ENCODE measurements at regions not wholly inside any gene's neighbourhood (a gene's known extent, or its start where the extent isn't known, plus 50 kb on each side); places are given as distances from the start of the nearest gene placed in this dataset.
A peak's percentile ranks its signal among the peaks of the same experiment; 100 is the strongest.

DNA sequence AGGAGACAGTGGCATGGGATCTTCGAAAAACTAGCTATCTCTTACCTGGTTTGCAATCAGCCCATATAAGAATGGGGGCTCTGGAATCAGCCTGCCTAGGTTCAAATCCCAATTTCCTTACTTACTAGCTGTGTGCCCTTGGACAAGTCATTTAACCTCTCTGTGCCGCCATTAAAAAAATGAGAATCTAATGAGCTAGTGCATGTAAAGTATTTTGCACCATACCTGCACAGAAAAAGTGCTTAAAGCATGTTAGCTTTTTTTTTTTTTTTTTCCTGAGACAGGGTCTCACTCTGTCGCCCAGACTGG lies 181.8 kb downstream of the SHQ1 start:
- Histone ChIP-seq H3K27ac (ENCODE audit: low read depth, low read length) (no peak overlapping the region), H3K4me3 (ENCODE audit: low read length) (no peak overlapping the region), H3K36me3 (ENCODE audit: control insufficient read depth, insufficient read depth, low read length) (no peaks in the 10 kb centered on the region), H3K4me1 (ENCODE audit: control insufficient read depth, insufficient read depth, low read length) (no peaks in the 10 kb centered on the region), H3K27me3 (ENCODE audit: control insufficient read depth, insufficient read depth, low read length, poor library complexity, severe bottlenecking) (peaks cover 9% of the 10 kb centered on the region), H3K9ac (ENCODE audit: extremely low read depth, low read length, poor library complexity, severe bottlenecking) (no peak overlapping the region), H3K9me3 (ENCODE audit: control insufficient read depth, low read length) (no peaks in the 10 kb centered on the region)
- no peak for DNase-seq
- Mint-ChIP-seq H3K36me3 (ENCODE audit: low read depth) (no peaks in the 10 kb centered on the region), H3K4me3 (no peak overlapping the region), H3K27me3 (ENCODE audit: insufficient read depth) (peaks cover 5% of the 10 kb centered on the region), H3K4me1 (peaks cover 13% of the 10 kb centered on the region), H3K27ac (no peak overlapping the region), H3K9me3 (no peaks in the 10 kb centered on the region)
- TF ChIP-seq CTCF (conservative IDR thresholded peaks at IDR 0.05): peak; percentile 5
- WGBS, 2 experiments (ENCODE audit: insufficient coverage in 1 of 2, insufficient read length in 1 of 2): 80 to 88% methylated on average over 1 to 3 of the region's 3 CpGs

- no peaks in the 10 kb centered on the region for H3K36me3 ChIP-seq (ENCODE audit: control insufficient read depth, insufficient read depth, low read length)
- DNase-seq: peak; percentile 87
- WGBS, 2 experiments (ENCODE audit: insufficient coverage in 1 of 2, insufficient read length in 1 of 2): 68 to 76% methylated on average over 11 to 13 of the region's 13 CpGs
- H3K4me1 ChIP-seq (ENCODE audit: control insufficient read depth, insufficient read depth, low read length): no peaks in the 10 kb centered on the region
- Mint-ChIP-seq H3K27ac (no peak overlapping the region), H3K4me1 (peaks cover 14% of the 10 kb centered on the region), H3K36me3 (ENCODE audit: low read depth) (no peaks in the 10 kb centered on the region), H3K9me3 (no peaks in the 10 kb centered on the region), H3K27me3 (ENCODE audit: insufficient read depth) (peaks cover 4% of the 10 kb centered on the region), H3K4me3 (no peak overlapping the region)
- H3K9ac ChIP-seq (ENCODE audit: extremely low read depth, low read length, poor library complexity, severe bottlenecking): no peak overlapping the region
- no peak overlapping the region for H3K27ac ChIP-seq (ENCODE audit: low read depth, low read length)
- no peaks in the 10 kb centered on the region for H3K9me3 ChIP-seq (ENCODE audit: control insufficient read depth, low read length)
- peaks cover 4% of the 10 kb centered on the region for H3K27me3 ChIP-seq (ENCODE audit: control insufficient read depth, insufficient read depth, low read length, poor library complexity, severe bottlenecking)
- no peak overlapping the region for H3K4me3 ChIP-seq (ENCODE audit: low read length)
- peak; percentile 88 for TF ChIP-seq CTCF (conservative IDR thresholded peaks at IDR 0.05)
Measured at GRCh38 chr3:72665701-72666446, 182.4 kb downstream of the SHQ1 start.

GRCh38 chr3:72665103-72665502 lies 183.1 kb downstream of the SHQ1 start:
- DNase-seq: no peak
- Mint-ChIP-seq H3K27ac (no peak overlapping the region), H3K9me3 (no peaks in the 10 kb centered on the region), H3K4me1 (peaks cover 18% of the 10 kb centered on the region), H3K27me3 (ENCODE audit: insufficient read depth) (no peaks in the 10 kb centered on the region), H3K4me3 (no peak overlapping the region), H3K36me3 (ENCODE audit: low read depth) (no peaks in the 10 kb centered on the region)
- no peak overlapping the region for H3K9ac ChIP-seq (ENCODE audit: extremely low read depth, low read length, poor library complexity, severe bottlenecking)
- H3K27me3 ChIP-seq (ENCODE audit: control insufficient read depth, insufficient read depth, low read length, poor library complexity, severe bottlenecking): no peaks in the 10 kb centered on the region
- no peaks in the 10 kb centered on the region for H3K9me3 ChIP-seq (ENCODE audit: control insufficient read depth, low read length)
- no peak for TF ChIP-seq CTCF (conservative IDR thresholded peaks at IDR 0.05)
- WGBS, 2 experiments (ENCODE audit: insufficient coverage in 1 of 2, insufficient read length in 1 of 2): 86 to 93% methylated on average over 4 of the region's 4 CpGs
- H3K4me3 ChIP-seq (ENCODE audit: low read length): no peak overlapping the region
- no peaks in the 10 kb centered on the region for H3K36me3 ChIP-seq (ENCODE audit: control insufficient read depth, insufficient read depth, low read length)
- no peak overlapping the region for H3K27ac ChIP-seq (ENCODE audit: low read depth, low read length)
- H3K4me1 ChIP-seq (ENCODE audit: control insufficient read depth, insufficient read depth, low read length): no peaks in the 10 kb centered on the region
